ENCODE measurements at regions not wholly inside any gene's neighbourhood (a gene's known extent, or its start where the extent isn't known, plus 50 kb on each side); places are given as distances from the start of the nearest gene placed in this dataset.

- no peaks in the 10 kb centered on the region for H3K27me3 ChIP-seq
- intact Hi-C loops (cut with DNase I): no loop called here
- DNase-seq: no peak
- no peak overlapping the region for H3K27ac ChIP-seq
- TF ChIP-seq CTCF (IDR thresholded peaks at IDR 0.05) (no peak), POLR2A (IDR thresholded peaks at IDR 0.05) (no peak), EP300 (IDR thresholded peaks at IDR 0.05) (no peak), POLR2AphosphoS5 (IDR thresholded peaks at IDR 0.05) (no peak)
- H3K4me1 ChIP-seq: peaks cover 0 to 19% (median 10%) of the 10 kb centered on the region in 4 donors
- no peaks in the 10 kb centered on the region for H3K36me3 ChIP-seq
- H3K9me3 ChIP-seq: no peaks in the 10 kb centered on the region
- 82 to 90% methylated on average over 4 of the region's 4 CpGs for WGBS, 2 donors
- H3K4me3 ChIP-seq: no peak overlapping the region
Measured at GRCh38 chr11:122308226-122308625, 192.2 kb upstream of the BLID start.

- TF ChIP-seq POLR2AphosphoS5 (IDR thresholded peaks at IDR 0.05) (no peak), POLR2A (IDR thresholded peaks at IDR 0.05) (no peak), CTCF (IDR thresholded peaks at IDR 0.05) (no peak), EP300 (IDR thresholded peaks at IDR 0.05) (no peak)
- Histone ChIP-seq H3K27ac (peak overlapping the region in 3 of 4 donors; percentile 2 to 37 (median 30)), H3K4me3 (no peak overlapping the region), H3K4me1 (peaks cover 0 to 19% (median 10%) of the 10 kb centered on the region in 4 donors), H3K36me3 (no peaks in the 10 kb centered on the region), H3K27me3 (no peaks in the 10 kb centered on the region), H3K9me3 (no peaks in the 10 kb centered on the region)
- intact Hi-C loops (cut with DNase I): no loop called here
- WGBS, 2 donors: 58 to 73% methylated on average over 4 of the region's 4 CpGs
- no peak for DNase-seq
Measured at GRCh38 chr11:122307476-122308035, 191.5 kb upstream of the BLID start.

GRCh38 chr11:122306831-122307391 is 190.9 kb upstream of the BLID start:
- no peak for TF ChIP-seq CTCF (IDR thresholded peaks at IDR 0.05)
- no peak for TF ChIP-seq POLR2A (IDR thresholded peaks at IDR 0.05)
- no peak for TF ChIP-seq POLR2AphosphoS5 (IDR thresholded peaks at IDR 0.05)
- TF ChIP-seq EP300 (IDR thresholded peaks at IDR 0.05): no peak
- Histone ChIP-seq H3K27ac (peak overlapping the region in 3 of 4 donors; percentile 2 to 37 (median 30)), H3K4me3 (no peak overlapping the region), H3K27me3 (no peaks in the 10 kb centered on the region), H3K36me3 (no peaks in the 10 kb centered on the region), H3K4me1 (peaks cover 0 to 19% (median 10%) of the 10 kb centered on the region in 4 donors), H3K9me3 (no peaks in the 10 kb centered on the region)
- DNase-seq: no peak
- intact Hi-C loops (cut with DNase I): no loop called here
- 75 to 80% methylated on average over 9 of the region's 9 CpGs for WGBS, 2 donors

GRCh38 chr11:122305426-122306320 is 189.7 kb upstream of the BLID start:
- WGBS, 2 donors: 79 to 83% methylated on average over 9 of the region's 9 CpGs
- Histone ChIP-seq H3K4me3 (no peak overlapping the region), H3K9me3 (no peaks in the 10 kb centered on the region), H3K27ac (peak overlapping the region; percentile 16 to 44 (median 36)), H3K27me3 (no peaks in the 10 kb centered on the region), H3K36me3 (no peaks in the 10 kb centered on the region), H3K4me1 (peaks cover 0 to 19% (median 10%) of the 10 kb centered on the region in 4 donors)
- intact Hi-C loops (cut with DNase I): no loop called here
- TF ChIP-seq POLR2AphosphoS5 (IDR thresholded peaks at IDR 0.05) (no peak), EP300 (IDR thresholded peaks at IDR 0.05) (no peak), POLR2A (IDR thresholded peaks at IDR 0.05) (no peak), CTCF (IDR thresholded peaks at IDR 0.05) (no peak)
- no peak for DNase-seq
